ENCODE measurements at regions not wholly inside any gene's neighbourhood (a gene's known extent, or its start where the extent isn't known, plus 50 kb on each side); places are given as distances from the start of the nearest gene placed in this dataset.

GRCh38 chr16:66315210-66315825 is 51.2 kb upstream of the CDH5 start:
- in situ Hi-C loops (cut with MboI; ENCODE audit: low sequenced_read_pairs) = no loop called here

- in situ Hi-C loops (cut with MboI; ENCODE audit: low sequenced_read_pairs) = no loop called here
Measured at GRCh38 chr16:66311306-66311705, 55.2 kb upstream of the CDH5 start.

DNA sequence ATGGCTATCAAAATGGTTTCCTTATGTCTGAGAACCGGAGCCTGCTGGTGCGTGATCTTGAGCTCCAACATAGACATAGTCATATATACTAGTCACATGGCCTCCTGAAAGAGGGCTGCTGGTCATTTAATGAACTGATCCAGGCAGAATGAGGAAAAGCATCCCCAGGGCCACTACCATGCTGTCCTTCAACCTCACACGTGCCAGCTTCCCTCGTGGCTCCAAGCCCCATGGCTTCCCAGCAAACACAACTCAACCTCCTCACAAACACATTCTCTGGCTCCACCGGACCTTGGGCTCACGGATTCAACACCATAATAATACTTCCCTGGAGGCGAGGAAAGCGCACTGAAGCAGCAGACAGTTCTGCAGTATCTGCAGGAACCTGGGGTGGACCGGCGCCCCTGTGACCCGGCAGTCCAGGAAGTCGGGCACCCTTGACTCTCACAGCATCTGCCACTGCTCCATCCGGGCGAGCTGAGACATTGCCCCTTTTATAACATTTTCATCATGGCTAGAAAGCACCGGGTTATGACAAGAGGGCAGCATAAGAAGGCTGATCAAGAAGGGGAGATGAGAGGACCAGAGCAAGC is 57.2 kb upstream of the CDH5 start:
- in situ Hi-C loops (cut with MboI; ENCODE audit: low sequenced_read_pairs) = no loop called here

GRCh38 chr16:66308096-66308495 is 58.4 kb upstream of the CDH5 start:
- in situ Hi-C loops (cut with MboI; ENCODE audit: low sequenced_read_pairs) = no loop called here

- in situ Hi-C loops (cut with MboI; ENCODE audit: low sequenced_read_pairs) = no loop called here
Measured at GRCh38 chr16:66306366-66307150, 59.9 kb upstream of the CDH5 start.

DNA sequence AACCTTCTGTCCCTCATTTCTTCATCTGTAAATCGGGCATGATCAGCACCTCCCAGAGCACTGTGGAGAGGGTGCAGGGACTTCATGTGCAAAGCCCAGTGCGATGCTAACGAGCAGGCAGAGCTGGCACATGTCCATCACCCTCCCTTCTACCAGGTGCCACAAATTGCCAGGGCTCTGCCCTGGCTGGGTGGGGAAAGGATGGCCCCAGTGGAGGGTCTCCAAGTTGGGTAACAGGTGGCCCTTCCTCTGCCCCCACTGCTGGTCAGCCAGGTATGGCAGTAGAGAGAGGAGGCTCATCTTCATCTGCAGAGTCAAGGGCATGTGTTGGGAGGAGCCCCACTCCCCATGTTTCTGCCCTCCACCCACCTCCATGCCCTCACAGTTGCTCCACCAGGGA is 61.5 kb upstream of the CDH5 start:
- in situ Hi-C loops (cut with MboI; ENCODE audit: low sequenced_read_pairs) = no loop called here

- in situ Hi-C loops (cut with MboI; ENCODE audit: low sequenced_read_pairs) = no loop called here
Measured at GRCh38 chr16:66304151-66304550, 62.3 kb upstream of the CDH5 start.

- in situ Hi-C loops (cut with MboI; ENCODE audit: low sequenced_read_pairs) = no loop called here
Measured at GRCh38 chr16:66300501-66300900, 66.0 kb upstream of the CDH5 start.

GRCh38 chr16:66300037-66300436 is 66.5 kb upstream of the CDH5 start:
- in situ Hi-C loops (cut with MboI; ENCODE audit: low sequenced_read_pairs) = no loop called here

GRCh38 chr16:66299349-66299748 is 67.1 kb upstream of the CDH5 start:
- in situ Hi-C loops (cut with MboI; ENCODE audit: low sequenced_read_pairs) = no loop called here

DNA sequence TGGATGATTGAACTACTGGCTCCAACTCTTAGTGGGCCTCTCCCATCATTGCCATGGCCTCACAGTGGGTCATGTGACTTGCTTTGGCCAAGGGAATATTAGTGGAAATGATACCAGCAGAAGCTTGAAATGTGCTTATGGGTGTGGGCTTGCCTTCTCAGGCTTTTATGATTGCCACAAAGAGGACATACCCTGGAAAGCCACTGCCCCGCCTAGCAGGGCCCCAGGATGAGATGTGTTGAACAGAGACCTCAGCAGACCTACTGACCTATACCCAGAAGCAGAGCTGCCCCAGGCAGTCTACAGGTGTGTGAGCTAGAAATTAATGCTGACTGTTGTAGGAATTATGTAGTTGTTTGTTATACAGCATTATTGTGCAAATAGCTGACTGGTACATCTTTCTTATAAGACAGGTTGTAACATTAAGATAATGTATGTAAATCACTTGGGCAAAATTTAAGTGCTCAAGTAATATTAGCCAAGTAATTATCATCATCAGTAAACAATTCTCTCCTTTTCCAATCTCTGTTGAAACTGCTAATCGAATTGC is 67.8 kb upstream of the CDH5 start:
- in situ Hi-C loops (cut with MboI; ENCODE audit: low sequenced_read_pairs) = no loop called here

- in situ Hi-C loops (cut with MboI; ENCODE audit: low sequenced_read_pairs) = no loop called here
Measured at GRCh38 chr16:66298006-66298405, 68.5 kb upstream of the CDH5 start.

DNA sequence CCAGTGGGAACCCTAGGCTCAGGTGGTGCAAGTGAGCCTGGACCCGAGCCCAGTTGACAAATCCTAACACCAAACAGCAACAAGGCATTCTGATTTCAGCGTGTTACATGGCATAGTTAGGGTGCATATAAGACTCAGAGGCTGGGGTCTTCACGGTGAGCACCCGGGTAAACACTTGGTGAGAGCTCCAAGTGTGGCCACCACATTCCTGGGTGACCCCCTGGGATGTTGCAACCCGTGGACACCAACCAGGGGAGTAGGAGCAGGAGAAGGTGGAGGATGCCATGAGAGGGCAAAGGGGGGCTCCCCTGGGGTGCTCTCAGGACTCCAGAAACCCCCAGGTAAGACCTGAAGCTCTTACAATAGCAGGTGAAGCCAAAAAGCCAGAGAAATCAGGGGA is 69.9 kb upstream of the CDH5 start:
- in situ Hi-C loops (cut with MboI; ENCODE audit: low sequenced_read_pairs) = no loop called here

GRCh38 chr16:66295761-66296546 is 70.5 kb upstream of the CDH5 start:
- in situ Hi-C loops (cut with MboI; ENCODE audit: low sequenced_read_pairs) = no loop called here

GRCh38 chr16:66295213-66295612 is 71.3 kb upstream of the CDH5 start:
- in situ Hi-C loops (cut with MboI; ENCODE audit: low sequenced_read_pairs) = no loop called here

DNA sequence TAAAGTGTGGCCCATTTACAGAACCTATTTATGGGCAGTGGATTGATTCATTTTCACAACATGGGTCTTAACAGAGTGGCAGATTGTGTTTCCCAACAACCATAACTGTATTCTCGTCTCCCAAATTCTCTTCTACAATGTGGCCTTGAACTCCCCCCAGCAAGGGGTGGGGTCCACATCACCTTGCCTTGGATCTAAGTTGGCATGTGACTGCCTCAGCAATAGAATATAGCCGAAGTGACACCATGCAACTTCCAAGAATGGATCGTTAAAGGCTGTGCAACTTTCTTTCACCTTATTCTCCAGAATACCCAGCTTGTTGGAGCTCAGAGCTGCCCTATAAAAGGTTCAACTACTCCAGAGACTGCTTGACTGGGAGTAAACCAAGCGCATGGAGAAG is 72.0 kb upstream of the CDH5 start:
- in situ Hi-C loops (cut with MboI; ENCODE audit: low sequenced_read_pairs) = no loop called here

DNA sequence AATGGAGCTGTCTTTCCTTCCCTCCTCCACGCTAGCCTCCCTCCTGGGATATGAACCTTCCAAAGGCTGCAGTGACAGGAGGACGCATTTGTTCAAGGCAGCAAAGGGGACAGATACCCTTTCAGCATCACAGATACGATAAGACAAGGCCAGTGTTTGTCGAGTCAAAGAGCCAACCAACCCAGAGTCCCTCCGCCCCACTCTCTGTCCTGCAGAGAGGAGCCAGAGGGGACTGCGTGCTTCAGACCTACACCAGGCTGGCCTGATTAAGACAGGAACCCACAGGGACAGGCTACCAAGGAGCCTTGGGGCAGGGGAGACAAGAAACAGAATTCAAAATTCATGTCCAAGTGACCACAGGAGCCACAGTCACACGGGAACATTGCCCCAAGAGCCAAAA is 72.6 kb upstream of the CDH5 start:
- in situ Hi-C loops (cut with MboI; ENCODE audit: low sequenced_read_pairs) = no loop called here

GRCh38 chr16:66293207-66293735 is 73.2 kb upstream of the CDH5 start:
- in situ Hi-C loops (cut with MboI; ENCODE audit: low sequenced_read_pairs) = no loop called here

GRCh38 chr16:66292241-66292935 is 74.1 kb upstream of the CDH5 start:
- in situ Hi-C loops (cut with MboI; ENCODE audit: low sequenced_read_pairs) = no loop called here

GRCh38 chr16:66291833-66292232 is 74.7 kb upstream of the CDH5 start:
- in situ Hi-C loops (cut with MboI; ENCODE audit: low sequenced_read_pairs) = no loop called here

Measured in HL-60/S4 treated with retinoic acid at 250 ng/mL for 4 days and 3 days (cell line).